A673 (cell line): ENCODE measurements at regions not wholly inside any gene's neighbourhood (a gene's known extent, or its start where the extent isn't known, plus 50 kb on each side); places are given as distances from the start of the nearest gene placed in this dataset.

Experiments
- CTCF ChIP-seq: fragments of 300-800, 200-600 bp; sonication (generic); conservative IDR thresholded peaks from 2 replicates; pipeline ENCODE4 v1.5.1; 2017; ENCODE audit warnings: low read depth, mild to moderate bottlenecking, antibody characterized with exemption, low read length, moderate library complexity, mixed read lengths
- EZH2 ChIP-seq: fragments of 200-600 bp; sonication (generic); IDR thresholded peaks from 2 replicates; pipeline ENCODE4 v1.6.1; 2017; ENCODE audit warnings: borderline replicate concordance, low read depth, mild to moderate bottlenecking, mixed read lengths, antibody characterized with exemption, low read length; ENCODE audit not compliant: poor library complexity, severe bottlenecking

GRCh38 chr6:167687116-167687725 is 139.5 kb upstream of the AFDN start:
- TF ChIP-seq CTCF (no peak), EZH2 (no peak)
